LoVo (cell line): ENCODE measurements at regions not wholly inside any gene's neighbourhood (a gene's known extent, or its start where the extent isn't known, plus 50 kb on each side); places are given as distances from the start of the nearest gene placed in this dataset.
"Not testable (repeated sequence)": the region's sequence is repeated elsewhere in the genome, so short reads cannot be mapped to it uniquely, and the experiment has no call there.

Experiments used
- DNase-seq: peaks from one replicate; pipeline ENCODE4 v3.0.0-alpha.2; 2016; ENCODE audit warnings: low spot score

- DNase-seq: no peak
These were observed 67.4 kb upstream of the ZNF746 start for GRCh38 chr7:149565096-149565382.

GRCh38 chr7:149564340-149565095, 66.9 kb upstream of the ZNF746 start:
- no peak for DNase-seq

DNA sequence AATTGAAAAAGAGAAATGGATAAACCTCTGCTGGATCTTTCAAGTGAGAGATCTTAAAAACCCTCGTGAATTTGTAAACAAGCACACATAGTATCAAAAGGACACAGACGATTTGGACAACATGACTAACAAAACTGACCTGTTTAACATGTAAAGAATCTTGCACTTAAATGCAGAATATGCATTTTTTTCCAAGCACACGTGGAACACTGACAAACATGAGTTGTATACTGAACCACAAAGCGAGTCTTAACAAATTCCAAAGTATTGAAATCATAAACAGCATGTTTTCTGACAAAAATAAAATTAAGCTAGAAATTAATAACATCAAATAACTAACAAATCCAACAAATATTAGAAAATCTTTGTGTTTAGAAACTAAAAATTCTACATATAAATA, 65.0 kb upstream of the ZNF746 start:
- DNase-seq: no peak

- DNase-seq: no peak
These were observed 63.5 kb upstream of the ZNF746 start for GRCh38 chr7:149561072-149561471.

DNA sequence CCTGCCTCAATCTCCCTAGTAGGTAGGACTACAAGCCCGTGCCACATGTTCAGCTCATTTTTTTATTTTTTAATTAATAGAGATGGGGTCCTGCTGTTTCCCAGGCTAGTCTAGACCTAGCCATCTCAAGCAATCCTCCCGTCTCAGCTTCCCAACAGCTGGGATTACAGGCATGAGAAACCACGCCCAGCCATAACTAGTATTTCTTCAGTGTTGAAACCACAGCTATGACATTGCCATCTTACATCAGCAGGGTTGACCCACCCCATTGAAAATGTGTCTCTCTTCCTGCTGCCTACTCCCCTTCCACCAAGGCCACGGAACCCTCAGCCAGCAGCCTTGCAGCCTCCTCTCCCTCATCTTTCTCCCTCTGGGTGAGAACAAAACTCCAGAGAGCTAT, 62.1 kb upstream of the ZNF746 start:
- peak; percentile 37 for DNase-seq

GRCh38 chr7:149558149-149558861, 60.7 kb upstream of the ZNF746 start:
- DNase-seq: peak; percentile 48

DNA sequence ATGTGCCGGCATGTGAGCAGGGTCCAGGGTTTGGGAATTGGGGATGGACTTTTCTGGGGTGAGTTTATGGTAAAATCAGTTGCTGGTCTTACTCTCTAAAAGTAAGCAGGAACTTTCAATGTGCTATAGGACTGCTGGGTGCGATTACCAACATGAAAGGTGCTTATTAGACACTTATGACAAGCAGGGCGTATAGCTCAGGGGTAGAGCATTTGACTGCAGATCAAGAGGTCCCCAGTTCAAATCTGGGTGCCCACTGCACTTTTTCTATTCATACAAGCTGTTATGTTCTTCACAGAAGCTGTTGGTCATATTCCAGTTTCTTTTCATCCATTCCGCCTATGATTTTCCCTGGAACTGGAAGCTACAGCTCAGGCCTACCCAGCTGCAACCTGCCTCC, 58.9 kb upstream of the ZNF746 start:
- DNase-seq: not testable (repeated sequence)

- not testable (repeated sequence) for DNase-seq
These were observed 57.2 kb upstream of the ZNF746 start for GRCh38 chr7:149554821-149555220.

GRCh38 chr7:149553991-149554390, 56.4 kb upstream of the ZNF746 start:
- not testable (repeated sequence) for DNase-seq

GRCh38 chr7:149552799-149553198, 55.2 kb upstream of the ZNF746 start:
- DNase-seq: no peak
